ENCODE measurements at regions not wholly inside any gene's neighbourhood (a gene's known extent, or its start where the extent isn't known, plus 50 kb on each side); places are given as distances from the start of the nearest gene placed in this dataset.
"Not testable (repeated sequence)": the region's sequence is repeated elsewhere in the genome, so short reads cannot be mapped to it uniquely, and the experiment has no call there.

DNA sequence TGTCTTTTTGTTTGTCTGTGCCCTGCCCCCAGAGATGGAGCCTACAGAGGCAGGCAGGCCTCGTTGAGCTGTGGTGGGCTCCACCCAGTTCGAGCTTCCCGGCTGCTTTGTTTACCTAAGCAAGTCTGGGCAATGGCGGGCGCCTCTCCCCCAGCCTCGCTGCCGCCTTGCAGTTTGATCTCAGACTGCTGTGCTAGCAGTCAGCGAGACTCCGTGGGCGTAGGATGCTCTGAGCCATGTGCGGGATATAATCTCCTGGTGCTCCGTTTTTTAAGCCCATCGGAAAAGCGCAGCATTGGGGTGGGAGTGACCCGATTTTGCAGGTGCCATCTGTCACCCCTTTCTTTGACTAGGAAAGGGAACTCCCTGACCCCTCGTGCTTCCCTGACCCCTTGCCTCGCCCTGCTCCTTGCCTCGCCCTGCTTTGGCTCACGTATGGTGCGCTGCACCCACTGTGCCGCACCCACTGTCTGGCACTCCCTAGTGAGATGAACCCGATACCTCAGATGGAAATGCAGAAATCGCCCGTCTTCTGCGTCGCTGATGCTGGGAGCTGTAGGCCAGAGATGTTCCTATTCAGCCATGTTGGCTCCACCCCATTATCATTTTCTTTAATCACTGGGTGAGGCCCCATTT, 269.0 kb upstream of the RBMS1 start:
- TF ChIP-seq ZNF396 (CRISPR knock-in tag; IDR thresholded peaks at IDR 0.05; ENCODE audit: borderline replicate concordance); CREB1 (CRISPR knock-in tag; IDR thresholded peaks at IDR 0.05); NFYB (CRISPR knock-in tag; conservative IDR thresholded peaks at IDR 0.05; ENCODE audit: low read depth); EMX1 (CRISPR knock-in tag; IDR thresholded peaks at IDR 0.05); ZNF121 (CRISPR knock-in tag; IDR thresholded peaks at IDR 0.05); GABPB1 (CRISPR knock-in tag; IDR thresholded peaks at IDR 0.05); MYBL2 (CRISPR knock-in tag; IDR thresholded peaks at IDR 0.05); FOXK1 (CRISPR knock-in tag; IDR thresholded peaks at IDR 0.05): not testable (repeated sequence)
- TF ChIP-seq, protein P1, sequence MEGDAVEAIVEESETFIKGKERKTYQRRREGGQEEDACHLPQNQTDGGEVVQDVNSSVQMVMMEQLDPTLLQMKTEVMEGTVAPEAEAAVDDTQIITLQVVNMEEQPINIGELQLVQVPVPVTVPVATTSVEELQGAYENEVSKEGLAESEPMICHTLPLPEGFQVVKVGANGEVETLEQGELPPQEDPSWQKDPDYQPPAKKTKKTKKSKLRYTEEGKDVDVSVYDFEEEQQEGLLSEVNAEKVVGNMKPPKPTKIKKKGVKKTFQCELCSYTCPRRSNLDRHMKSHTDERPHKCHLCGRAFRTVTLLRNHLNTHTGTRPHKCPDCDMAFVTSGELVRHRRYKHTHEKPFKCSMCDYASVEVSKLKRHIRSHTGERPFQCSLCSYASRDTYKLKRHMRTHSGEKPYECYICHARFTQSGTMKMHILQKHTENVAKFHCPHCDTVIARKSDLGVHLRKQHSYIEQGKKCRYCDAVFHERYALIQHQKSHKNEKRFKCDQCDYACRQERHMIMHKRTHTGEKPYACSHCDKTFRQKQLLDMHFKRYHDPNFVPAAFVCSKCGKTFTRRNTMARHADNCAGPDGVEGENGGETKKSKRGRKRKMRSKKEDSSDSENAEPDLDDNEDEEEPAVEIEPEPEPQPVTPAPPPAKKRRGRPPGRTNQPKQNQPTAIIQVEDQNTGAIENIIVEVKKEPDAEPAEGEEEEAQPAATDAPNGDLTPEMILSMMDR (IDR thresholded peaks at IDR 0.05), result not testable (repeated sequence)
- TF ChIP-seq, protein P2, sequence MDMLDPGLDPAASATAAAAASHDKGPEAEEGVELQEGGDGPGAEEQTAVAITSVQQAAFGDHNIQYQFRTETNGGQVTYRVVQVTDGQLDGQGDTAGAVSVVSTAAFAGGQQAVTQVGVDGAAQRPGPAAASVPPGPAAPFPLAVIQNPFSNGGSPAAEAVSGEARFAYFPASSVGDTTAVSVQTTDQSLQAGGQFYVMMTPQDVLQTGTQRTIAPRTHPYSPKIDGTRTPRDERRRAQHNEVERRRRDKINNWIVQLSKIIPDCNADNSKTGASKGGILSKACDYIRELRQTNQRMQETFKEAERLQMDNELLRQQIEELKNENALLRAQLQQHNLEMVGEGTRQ (CRISPR knock-in tag; IDR thresholded peaks at IDR 0.05), result not testable (repeated sequence)
- TF ChIP-seq, protein P3, sequence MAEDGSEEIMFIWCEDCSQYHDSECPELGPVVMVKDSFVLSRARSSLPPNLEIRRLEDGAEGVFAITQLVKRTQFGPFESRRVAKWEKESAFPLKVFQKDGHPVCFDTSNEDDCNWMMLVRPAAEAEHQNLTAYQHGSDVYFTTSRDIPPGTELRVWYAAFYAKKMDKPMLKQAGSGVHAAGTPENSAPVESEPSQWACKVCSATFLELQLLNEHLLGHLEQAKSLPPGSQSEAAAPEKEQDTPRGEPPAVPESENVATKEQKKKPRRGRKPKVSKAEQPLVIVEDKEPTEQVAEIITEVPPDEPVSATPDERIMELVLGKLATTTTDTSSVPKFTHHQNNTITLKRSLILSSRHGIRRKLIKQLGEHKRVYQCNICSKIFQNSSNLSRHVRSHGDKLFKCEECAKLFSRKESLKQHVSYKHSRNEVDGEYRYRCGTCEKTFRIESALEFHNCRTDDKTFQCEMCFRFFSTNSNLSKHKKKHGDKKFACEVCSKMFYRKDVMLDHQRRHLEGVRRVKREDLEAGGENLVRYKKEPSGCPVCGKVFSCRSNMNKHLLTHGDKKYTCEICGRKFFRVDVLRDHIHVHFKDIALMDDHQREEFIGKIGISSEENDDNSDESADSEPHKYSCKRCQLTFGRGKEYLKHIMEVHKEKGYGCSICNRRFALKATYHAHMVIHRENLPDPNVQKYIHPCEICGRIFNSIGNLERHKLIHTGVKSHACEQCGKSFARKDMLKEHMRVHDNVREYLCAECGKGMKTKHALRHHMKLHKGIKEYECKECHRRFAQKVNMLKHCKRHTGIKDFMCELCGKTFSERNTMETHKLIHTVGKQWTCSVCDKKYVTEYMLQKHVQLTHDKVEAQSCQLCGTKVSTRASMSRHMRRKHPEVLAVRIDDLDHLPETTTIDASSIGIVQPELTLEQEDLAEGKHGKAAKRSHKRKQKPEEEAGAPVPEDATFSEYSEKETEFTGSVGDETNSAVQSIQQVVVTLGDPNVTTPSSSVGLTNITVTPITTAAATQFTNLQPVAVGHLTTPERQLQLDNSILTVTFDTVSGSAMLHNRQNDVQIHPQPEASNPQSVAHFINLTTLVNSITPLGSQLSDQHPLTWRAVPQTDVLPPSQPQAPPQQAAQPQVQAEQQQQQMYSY (CRISPR knock-in tag; IDR thresholded peaks at IDR 0.05), result not testable (repeated sequence)
- TF ChIP-seq, protein P4, sequence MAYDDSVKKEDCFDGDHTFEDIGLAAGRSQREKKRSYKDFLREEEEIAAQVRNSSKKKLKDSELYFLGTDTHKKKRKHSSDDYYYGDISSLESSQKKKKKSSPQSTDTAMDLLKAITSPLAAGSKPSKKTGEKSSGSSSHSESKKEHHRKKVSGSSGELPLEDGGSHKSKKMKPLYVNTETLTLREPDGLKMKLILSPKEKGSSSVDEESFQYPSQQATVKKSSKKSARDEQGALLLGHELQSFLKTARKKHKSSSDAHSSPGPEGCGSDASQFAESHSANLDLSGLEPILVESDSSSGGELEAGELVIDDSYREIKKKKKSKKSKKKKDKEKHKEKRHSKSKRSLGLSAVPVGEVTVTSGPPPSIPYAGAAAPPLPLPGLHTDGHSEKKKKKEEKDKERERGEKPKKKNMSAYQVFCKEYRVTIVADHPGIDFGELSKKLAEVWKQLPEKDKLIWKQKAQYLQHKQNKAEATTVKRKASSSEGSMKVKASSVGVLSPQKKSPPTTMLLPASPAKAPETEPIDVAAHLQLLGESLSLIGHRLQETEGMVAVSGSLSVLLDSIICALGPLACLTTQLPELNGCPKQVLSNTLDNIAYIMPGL (CRISPR knock-in tag; IDR thresholded peaks at IDR 0.05), result not testable (repeated sequence)
- TF ChIP-seq, protein P5, sequence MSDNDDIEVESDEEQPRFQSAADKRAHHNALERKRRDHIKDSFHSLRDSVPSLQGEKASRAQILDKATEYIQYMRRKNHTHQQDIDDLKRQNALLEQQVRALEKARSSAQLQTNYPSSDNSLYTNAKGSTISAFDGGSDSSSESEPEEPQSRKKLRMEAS (CRISPR knock-in tag; IDR thresholded peaks at IDR 0.05), result not testable (repeated sequence)
